Stimulated activated CD4-positive, alpha-beta T cell treated with anti-CD3 and anti-CD28 coated beads, TNF-alpha, amount 100 ng/mL, for 4 hours (primary cell): ENCODE measurements at regions not wholly inside any gene's neighbourhood (a gene's known extent, or its start where the extent isn't known, plus 50 kb on each side); places are given as distances from the start of the nearest gene placed in this dataset.

Experiments used
- DNase-seq, 3 experiments: peaks; one replicate each; pipeline ENCODE4 v3.0.0-alpha.2; 2020; ENCODE audit warnings: low read depth in 3 of 3

DNA sequence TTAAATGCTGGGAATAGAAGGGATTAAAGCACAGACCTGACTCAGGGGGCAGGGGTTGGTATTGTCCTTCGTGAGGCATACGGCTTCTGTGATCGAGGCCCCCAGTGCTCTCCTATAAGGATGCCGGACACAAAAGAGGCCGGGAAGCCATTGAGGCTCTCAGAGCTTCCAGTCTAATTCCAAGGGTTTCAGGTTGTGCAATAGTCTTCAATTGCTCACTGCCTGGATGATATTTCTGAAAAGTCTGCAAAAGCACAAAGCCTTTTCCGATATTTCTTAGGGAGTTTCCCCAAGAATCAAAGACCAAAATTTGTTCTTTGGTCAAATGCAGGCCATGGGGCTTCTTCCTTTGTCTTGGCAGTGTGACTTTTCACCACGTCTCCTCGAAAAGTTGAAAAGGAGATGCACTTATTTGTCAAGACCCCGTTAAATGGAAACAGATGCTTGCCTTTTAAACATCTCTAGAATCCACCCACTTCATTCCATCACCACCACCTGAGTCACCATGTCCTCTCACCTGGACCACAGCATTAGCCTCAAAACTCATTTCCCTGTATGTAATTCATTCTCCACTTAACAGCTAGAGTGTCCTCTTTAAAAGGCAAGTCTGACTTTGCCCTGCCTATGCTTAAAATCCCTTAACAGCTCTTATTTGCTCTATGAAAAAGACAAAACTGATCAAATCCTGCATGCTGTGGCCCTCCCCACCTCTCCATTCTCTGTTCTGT, 134.8 kb upstream of the NAMPT start:
- no peak for DNase-seq

DNA sequence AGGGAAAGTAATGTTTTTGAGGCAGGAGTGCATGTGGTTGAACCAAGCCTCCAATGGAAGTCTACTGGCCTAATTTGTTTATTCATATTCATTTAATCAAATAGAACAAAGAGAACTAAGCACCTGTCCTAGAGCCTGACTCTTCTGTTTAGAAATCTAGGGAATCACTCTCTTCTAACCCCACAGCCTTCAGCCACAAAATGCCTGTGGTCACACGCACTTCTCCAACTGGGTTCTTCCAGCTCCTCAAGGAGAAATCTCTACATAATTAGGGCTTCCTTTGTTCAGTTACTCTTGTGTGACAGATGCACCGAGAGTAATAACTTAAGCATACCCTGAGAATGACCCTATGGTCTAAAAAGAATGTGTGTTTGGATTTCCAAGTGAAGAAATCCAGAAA, 133.7 kb upstream of the NAMPT start:
- DNase-seq: no peak

DNA sequence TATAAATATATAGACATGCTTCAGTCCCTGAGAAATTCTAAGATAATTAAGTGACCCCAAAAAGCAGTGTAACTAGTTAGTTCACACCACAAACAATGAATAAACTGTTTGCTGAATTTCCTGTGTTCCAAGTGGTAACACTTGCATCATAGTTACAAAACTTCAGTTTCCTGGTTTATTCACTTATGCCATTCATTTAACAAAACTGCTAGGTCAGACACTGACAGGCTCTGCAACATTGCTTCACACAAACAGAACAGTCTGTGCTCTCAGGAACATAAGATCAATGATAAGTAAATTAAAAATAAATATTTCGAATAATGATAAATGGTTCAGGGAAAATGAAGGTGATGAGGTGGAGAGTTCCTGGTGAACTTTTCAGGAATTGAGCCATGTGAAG, 133.3 kb upstream of the NAMPT start:
- DNase-seq: no peak

DNA sequence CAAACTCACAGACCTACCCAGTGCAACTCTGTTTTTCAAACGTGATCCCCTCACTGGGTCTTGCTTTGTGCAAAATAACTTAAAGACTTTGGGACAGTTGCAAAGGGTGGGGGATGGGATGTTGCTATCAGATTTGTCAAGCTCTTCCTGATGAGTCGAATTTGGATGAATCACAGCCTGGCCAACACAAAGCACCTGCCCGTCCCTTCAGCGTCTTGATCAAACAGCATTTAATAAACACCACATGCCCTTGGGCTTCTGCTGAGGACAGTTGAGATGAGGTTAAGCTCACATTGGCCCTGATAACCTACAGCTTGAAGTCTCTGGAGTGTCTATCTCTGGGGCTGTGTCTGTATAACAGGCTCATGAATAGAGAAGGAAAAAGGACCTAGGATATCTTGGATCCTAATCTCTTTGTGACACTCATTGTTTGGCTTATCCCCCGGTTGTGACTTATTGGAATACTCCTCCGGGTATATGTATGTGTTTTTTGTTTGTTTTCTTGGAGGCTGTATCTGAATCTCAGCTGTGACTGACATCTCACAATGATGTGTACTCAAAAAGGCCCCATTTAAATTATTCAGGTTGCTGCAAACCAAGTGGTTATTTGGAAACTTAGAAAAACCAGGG, 132.6 kb upstream of the NAMPT start:
- no peak for DNase-seq

DNA sequence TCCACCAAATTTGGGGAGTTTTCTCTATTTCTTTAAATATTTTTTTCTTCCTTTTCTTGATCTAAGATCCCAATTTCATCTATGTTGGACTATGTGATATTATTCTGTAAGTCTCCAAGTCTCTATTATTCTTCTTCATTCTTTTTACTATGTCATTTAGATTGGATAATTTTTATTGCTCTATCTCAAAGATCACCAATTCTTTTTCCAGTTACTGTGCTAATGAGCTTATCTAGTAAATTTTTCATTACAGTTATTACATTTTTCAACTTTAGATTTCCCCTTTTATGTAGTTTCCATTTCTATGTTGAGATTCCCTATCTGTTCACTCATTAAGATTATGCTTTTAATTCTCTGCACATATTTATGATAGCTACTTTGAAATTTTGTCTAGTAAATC, 131.6 kb upstream of the NAMPT start:
- no peak for DNase-seq

DNA sequence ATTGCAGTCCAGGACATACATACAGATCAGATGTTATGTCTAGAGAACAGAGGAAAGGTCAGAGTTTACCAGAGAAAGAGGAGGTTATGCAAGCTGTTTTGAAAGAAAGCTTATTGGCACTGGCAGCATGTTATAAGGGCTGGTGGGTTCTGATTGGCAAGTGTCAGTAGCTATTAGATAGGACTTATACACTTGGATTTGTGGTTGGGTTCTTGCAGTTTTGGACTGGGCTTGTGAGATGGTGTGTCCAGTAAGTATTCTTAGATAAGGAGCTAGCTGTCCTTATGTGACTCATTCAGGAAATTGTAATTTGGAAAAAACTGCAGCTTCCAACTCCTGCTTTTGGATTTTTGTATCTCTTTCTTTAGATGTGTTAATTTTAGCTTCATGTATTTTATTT, 130.7 kb upstream of the NAMPT start:
- DNase-seq: no peak

DNA sequence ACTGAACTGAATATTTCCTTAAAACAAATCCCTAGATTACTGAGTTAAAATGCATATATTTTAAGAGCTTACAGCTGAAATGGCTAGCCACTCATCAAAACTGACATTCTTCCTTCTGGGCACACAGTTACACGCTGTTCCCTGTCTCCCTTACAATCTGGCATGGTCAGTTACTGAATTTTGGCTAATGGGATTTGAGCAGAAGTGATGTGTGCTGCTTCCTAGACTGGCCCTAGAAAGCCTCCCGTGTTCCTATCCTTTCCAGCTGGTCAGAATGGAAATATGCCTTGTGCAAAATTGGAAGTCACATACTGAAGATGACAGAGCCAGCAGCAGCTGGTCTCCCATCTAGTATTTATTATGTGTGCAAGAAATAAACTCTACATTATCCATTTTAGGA, 128.7 kb upstream of the NAMPT start:
- DNase-seq: no peak

DNA sequence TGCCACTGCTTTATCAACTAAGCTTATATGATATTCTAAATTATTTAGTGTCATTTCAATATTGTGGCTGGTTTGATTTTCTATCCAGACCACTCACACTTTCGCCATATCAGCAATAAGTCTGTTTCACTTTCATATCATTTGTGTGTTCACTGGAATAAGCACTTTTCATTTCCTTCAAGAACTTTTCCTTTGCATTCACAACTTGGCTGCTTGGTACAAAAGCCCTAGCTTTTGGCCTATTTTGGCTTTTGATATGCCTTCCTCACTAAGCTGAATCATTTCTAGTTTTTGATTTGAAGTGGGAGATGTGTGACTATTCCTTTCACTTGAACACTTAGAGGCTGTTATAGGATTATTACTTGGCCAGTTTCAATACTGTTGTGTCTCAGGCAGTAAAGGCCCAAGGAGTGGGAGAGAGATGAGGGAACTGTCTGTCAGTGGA, 120.9 kb upstream of the NAMPT start:
- DNase-seq: no peak

DNA sequence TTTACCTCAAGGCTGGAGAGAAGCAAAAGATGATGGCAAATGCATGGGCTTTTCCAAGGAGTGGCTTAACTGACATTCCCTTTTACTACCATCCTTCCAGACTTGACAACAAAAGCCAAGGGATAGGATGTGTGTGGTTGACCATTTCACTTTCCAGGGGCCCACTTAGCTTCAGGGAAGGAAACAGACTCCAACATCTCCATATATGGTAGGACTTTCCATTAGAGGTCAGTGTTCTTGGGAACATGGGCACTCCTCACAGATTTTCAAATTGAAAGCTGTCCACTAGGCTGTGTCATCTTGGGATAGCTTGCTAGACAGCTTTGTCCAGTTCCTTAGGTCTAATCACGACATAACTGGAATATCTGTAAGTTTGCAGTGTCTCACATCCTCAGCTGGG, 118.1 kb upstream of the NAMPT start:
- no peak for DNase-seq

DNA sequence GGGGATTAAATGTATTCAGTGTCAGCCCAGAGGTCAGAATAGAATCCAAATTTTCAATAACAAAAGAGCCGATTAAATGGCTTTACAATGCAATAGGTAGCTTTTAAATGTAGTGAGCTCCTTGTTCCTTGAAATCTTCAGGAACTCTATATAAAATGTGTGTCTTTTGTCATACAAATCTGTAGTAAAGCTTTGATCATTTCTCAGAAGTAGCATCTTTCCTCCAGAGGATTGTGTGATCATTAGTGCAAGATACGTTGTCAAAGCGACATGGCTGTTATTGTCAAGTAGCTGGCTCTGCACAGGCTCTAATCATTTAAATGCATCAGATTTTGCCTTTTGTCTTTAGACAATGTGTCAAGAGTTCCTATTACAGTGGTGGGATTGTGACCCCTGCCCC, 116.1 kb upstream of the NAMPT start:
- no peak for DNase-seq

DNA sequence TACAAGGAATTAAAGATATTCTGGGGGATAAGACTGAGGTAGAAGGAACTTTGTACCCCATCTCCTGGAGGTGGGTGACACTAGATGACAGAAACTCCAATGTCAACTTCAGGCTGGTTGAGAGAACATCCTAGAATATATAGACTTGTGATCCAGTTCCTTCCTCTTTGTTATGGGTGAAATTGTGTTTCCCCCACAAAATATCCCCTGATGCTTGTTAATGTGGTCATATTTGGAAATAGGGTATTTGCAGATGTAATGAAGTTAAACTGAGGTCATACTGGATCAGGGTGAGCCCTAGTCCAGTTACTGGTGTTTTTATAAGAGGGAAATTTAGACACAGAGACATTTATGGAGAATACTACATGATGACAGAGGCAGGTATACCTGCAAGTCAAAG, 114.0 kb upstream of the NAMPT start:
- no peak for DNase-seq

DNA sequence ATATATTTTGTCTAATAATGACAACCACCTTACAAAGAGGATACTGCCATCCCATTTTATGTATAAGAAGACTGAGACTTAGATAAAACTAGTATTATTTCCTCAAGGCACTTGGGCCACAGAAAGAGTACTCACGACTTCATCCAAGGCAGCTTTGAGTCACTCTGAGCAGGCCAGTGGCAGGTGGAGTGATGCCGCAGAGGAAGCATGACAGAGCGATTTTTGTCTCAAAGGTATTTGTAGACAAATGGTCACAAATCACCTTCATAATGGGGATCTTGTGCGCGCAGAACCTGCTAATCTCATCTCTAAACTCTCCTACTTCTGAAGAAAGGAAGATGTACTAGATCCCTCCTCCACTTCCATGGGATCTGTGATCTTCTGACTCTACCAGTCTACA, 113.2 kb upstream of the NAMPT start:
- DNase-seq: no peak

DNA sequence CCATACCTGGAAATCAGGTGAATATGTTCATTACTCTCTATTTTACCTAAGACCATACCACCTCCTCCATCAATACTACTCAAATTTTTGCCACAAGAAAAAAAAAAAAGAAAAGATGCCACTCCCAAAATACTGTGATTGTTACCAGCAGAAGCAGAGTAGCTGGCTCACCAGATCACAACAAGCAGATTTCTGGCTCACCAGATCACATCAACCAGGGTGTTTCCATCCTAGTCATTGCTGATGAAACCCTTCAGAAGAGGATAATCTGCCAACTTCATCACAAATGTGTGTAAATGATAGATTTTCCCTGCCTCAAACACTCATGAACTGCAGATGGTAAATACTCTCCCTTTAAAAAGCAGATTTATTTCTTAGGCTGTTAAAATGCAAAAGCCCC, 109.7 kb upstream of the NAMPT start:
- no peak for DNase-seq

DNA sequence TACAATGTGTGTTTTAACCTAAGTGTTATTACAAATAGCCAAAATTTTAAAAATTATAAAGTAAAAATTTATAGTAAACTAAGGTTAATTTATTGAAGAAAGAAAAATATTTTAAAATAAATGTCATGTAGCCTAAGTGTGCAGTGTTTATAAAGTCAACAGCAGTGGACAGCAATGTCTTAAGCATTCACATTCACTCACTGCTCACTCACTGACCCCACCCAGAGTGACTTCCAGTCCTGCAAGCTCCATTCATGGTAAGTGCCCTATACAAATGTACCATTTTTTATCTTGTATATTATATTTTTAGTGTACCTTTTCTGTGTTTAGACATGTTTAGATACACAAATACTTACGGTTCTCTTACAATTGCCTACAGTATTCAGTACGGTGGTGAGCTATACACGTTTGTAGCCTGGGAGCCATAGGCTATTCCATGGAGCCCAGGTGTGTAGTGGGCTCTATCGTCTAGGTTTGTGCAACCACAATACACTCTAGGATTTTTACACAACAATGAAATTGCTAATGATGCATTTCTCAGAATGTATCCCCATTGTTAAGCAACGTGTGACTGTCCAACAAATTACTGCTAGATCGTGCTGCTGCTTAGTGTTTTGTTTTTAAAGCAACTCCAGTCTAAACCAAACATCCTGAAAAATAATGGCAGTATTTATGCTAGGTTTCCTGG, 108.9 kb upstream of the NAMPT start:
- DNase-seq: no peak

DNA sequence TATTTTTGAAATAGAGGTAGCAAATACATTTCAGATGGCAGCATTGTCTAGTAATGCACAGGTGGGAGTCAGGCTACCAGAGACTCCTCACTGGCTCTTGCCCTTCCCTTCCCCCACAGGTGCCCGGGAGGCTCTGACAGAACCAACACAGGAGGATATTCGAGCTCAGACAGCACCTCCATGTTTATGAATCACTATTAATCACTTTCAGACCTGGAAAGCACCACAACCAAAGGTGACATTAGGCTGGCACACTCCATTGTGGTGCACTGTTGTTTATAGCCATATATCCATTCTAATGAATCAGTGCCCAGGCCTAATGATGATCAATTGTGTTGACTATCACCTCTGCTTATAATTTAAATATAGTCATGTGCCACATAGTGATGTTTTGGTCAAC, 107.8 kb upstream of the NAMPT start:
- DNase-seq: no peak

DNA sequence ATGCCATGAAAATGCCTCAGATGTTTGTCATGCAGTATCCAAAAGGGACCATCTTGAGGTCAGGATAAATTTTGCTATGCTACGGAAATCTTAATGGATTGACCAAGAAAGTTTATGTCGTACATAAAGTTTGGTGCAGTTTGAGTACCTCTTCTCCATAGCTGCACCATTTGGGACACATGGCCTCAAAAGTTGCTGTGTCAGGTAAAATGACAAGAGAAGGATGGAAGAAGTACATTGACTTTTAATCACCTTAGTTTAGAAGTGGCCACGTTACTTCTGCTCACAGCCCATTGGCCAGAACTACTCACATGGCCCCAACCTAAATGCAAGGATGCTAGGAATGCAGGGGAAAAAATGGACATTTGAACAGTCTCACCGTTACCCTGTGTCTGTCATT, 107.4 kb upstream of the NAMPT start:
- no peak for DNase-seq

DNA sequence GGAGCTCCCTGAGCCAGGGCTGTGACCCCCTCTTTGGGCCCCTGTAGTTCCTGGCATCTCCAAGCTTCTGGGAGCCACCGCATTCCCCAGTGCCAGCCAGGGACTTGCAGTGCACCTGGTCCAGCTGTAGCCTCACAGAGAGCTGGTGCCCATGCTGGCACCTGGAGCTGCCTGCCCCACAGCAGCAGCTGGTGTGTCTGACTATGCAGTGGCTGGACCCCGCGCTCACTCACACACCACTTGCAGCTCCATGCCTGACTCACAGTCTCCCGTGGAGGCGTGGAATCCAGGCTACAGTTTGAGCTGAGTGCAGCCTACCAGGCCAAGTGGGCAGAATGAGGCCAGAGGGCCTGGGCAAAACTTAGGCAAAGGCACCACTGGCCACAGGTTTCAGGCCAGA, 102.2 kb upstream of the NAMPT start:
- DNase-seq: no peak

DNA sequence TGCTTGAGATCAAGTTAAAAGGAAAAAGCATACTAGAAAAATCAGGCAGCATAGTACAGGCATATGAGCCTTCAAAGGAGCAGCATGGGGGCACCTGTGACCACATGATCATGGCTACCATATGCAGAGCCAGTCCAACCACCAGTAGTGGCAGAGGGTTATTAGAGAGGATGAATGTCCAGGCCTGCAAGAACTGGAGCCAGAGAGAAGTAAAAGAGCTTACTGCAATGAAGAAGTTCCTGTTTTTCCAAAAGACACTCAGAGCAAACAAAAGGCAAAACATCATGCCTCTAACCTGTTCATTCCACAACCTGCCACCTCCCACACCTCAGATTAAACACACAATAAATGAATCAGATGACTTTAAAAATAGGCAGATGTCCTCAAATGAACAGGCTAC, 99.6 kb upstream of the NAMPT start:
- no peak for DNase-seq

DNA sequence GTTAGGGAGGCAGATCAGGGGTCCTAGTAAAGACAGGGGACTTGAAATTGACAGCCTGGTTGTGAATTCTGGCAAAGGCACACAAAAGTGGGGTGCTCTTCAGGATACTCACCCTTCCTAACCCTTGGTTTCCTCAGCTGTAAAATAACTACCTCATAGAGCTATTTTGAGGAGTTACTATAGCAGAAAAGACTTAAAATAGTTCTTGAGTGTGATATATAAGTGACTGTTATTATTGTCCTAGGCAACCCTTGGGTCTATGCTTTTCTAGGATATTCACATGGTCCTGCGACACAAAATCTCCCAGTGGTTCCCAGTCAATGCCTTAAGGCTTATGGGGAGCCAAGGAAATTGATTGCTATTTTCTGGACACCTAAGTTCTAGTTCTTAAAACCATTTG, 98.1 kb upstream of the NAMPT start:
- no peak for DNase-seq

DNA sequence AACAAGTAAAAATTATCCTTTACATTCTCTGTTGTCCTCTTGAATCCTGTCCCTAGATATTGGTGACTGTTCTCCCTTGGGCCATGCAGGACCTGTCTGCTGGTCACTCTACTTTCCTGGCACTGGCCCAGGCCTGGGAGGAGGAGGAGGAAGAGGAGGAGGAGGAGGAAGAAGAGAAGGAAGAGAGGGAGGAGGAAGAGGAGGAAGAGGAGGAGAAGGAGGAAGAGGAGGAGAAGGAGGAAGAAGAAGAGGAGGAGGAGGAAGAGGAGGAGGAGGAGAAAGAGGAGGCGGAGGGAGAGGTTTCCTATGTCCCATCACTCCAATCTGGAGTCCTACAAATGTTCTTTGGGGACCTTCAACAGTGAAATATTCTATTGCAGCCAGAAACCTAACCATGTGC, 97.3 kb upstream of the NAMPT start:
- DNase-seq: no peak

DNA sequence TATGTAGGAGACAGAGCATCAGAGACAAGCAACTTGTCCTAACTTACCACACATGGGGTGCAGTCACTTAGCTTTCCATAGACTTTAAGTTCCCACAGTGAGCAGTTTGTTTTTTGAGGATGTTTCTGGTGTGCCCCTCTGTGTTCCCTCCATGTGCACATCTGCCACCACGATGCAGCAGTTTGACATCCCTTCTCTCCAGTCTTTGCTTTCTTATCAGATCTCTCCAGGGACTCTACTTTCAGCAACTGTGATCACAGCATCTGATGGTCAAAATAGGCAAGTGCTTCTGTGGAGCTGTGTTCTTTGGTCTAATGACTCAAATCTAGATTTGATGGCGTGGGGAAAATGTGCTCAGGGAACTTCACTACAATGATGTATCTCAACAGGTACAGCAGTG, 96.5 kb upstream of the NAMPT start:
- no peak for DNase-seq

DNA sequence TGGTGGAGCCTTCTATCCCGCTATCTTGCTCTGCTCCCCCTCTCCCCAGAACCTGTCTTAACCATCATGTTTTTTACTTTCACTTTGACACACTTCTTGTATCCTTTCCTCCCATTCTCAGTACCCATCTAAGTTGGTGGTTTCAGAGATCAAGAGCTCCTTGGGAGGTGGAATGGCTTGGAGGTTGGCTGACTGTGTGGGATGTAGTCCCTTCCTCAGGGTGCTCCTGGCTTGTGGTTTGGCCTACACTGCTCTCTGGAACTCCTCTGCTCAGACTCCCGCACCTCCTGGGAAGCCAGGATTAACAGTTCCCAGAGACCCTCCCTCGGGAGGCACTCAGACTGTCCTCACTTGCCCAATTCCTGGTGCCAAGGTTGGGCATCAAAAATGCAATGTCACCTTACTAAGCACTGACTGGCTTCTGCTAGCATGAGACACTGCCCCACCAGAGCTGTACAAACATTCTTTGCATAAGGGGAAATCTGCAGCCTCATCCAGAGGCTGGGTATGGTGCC, 93.1 kb upstream of the NAMPT start:
- DNase-seq: no peak
